Hematopoietic multipotent progenitor cell treated with erythropoietin and hydrocortisone succinate and interleukin-3 and kit ligand, for 8 days (in vitro differentiated cells): ENCODE measurements at regions not wholly inside any gene's neighbourhood (a gene's known extent, or its start where the extent isn't known, plus 50 kb on each side); places are given as distances from the start of the nearest gene placed in this dataset.

Source experiments
- DNase-seq: peaks from one replicate; pipeline ENCODE4 v3.0.0-alpha.2; 2015

- DNase-seq = no peak
Observed at GRCh38 chr20:4600308-4601014, 85.8 kb upstream of the PRNP start.

- DNase-seq = no peak
Observed at GRCh38 chr20:4597215-4597614, 89.0 kb upstream of the PRNP start.

- DNase-seq = no peak
Observed at GRCh38 chr20:4593149-4593525, 93.1 kb upstream of the PRNP start.

- peak; percentile 11 for DNase-seq
Observed at GRCh38 chr20:4592316-4593148, 93.7 kb upstream of the PRNP start.

- no peak for DNase-seq
Observed at GRCh38 chr20:4591975-4592315, 94.3 kb upstream of the PRNP start.

- no peak for DNase-seq
Observed at GRCh38 chr20:4585758-4586157, 100.5 kb upstream of the PRNP start.

GRCh38 chr20:4585104-4585753, 101.0 kb upstream of the PRNP start:
- DNase-seq = no peak

GRCh38 chr20:4584510-4584909, 101.7 kb upstream of the PRNP start:
- DNase-seq = no peak

- DNase-seq = no peak
Observed at GRCh38 chr20:4581838-4582237, 104.4 kb upstream of the PRNP start.

- no peak for DNase-seq
Observed at GRCh38 chr20:4578375-4578774, 107.9 kb upstream of the PRNP start.

GRCh38 chr20:4574356-4574690, 111.9 kb upstream of the PRNP start:
- DNase-seq = no peak

- no peak for DNase-seq
Observed at GRCh38 chr20:4573564-4574355, 112.5 kb upstream of the PRNP start.

GRCh38 chr20:4571759-4572531, 114.3 kb upstream of the PRNP start:
- DNase-seq = no peak

- DNase-seq = no peak
Observed at GRCh38 chr20:4569865-4570264, 116.4 kb upstream of the PRNP start.

GRCh38 chr20:4569092-4569491, 117.2 kb upstream of the PRNP start:
- DNase-seq = peak; percentile 11

- peak; percentile 29 for DNase-seq
Observed at GRCh38 chr20:4568361-4568959, 117.8 kb upstream of the PRNP start.

- peak; percentile 3 for DNase-seq
Observed at GRCh38 chr20:4567170-4567569, 119.1 kb upstream of the PRNP start.

GRCh38 chr20:4563534-4563933, 122.7 kb upstream of the PRNP start:
- peak; percentile 47 for DNase-seq

- DNase-seq = no peak
Observed at GRCh38 chr20:4563031-4563430, 123.2 kb upstream of the PRNP start.

GRCh38 chr20:4560667-4561066, 125.6 kb upstream of the PRNP start:
- DNase-seq = no peak

- no peak for DNase-seq
Observed at GRCh38 chr20:4559906-4560305, 126.3 kb upstream of the PRNP start.

- no peak for DNase-seq
Observed at GRCh38 chr20:4559106-4559505, 127.2 kb upstream of the PRNP start.
